GM19452 (cell line): ENCODE measurements at regions not wholly inside any gene's neighbourhood (a gene's known extent, or its start where the extent isn't known, plus 50 kb on each side); places are given as distances from the start of the nearest gene placed in this dataset.

Experiments
- ATAC-seq: cut with Tn5 transposase; IDR thresholded peaks from one replicate; pipeline ENCODE4 v1.9.1; 2021; ENCODE audit not compliant: unreplicated experiment

DNA sequence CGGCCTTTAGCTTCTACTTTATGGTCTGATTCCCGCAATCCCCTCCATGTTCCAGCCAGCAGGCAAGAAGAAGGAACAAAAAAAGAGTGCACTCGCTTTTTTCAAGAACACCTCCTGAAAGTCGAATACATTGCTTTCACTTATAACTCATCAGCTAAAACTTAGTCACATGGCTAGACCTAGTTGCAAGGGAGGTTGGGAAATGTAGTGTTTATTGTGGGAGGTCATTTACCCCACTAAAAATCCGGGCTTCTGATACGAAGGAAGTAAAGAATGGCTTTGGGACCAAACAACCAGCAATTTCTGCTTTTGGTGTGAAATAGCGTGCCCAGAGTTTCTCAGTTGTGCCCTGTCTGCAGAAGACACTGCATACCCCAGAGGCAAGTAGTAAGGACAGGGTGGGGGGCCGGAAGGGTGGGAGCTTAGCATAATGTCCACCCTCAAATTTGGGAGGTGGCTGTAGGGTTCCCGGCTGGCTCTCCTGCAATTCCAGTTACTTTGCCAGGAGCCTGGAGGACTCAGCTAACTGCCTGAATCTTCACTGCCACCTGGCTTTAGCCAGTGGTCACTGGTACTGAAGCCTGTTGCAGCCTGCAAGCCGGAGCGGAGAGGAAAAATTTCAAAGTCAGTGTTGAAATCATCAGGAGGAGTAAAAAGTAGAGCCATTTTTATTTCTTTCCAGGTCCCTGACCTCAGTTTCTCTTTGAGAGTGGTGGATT is 57.7 kb upstream of the F3 start:
- ATAC-seq, result no peak

DNA sequence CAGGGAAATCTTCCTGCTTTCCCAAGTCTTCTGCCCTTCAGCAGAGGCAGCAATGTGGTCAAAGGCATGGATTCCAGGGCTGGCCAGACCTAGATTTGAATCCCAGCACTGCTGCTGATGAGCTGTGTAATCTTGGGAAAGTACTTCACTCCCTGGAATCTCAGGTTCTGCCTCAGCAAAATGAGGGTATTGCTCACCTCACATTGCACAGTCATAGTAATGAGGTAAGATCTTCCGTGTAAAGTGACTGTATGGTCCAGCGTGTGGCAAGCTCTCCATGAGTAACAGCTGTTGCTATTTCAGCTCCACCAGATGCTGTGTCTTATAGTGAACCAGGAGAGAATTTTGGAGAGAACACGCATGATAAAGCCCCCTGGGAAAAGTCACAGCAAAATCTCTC is 56.1 kb upstream of the F3 start:
- no peak for ATAC-seq

DNA sequence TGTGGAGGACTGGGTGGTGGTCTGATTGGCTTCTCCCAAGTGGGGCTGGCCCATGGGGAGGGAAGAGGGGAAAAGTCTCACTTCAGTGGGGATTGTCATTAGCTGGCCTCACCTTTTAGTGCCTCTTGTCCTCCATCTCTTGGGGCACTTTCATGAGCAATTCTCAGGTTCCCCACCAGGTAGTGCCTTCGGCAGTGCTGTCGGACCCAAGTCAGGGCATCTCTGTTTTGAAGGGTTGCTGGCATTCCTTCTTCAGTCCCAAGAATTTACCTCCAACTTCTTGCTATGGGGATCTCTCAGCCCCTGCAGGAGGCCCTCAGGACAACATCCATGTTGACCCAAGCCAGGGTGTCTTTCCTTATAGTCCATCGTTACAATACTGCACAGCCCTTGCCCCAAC is 54.7 kb upstream of the F3 start:
- ATAC-seq, result no peak

DNA sequence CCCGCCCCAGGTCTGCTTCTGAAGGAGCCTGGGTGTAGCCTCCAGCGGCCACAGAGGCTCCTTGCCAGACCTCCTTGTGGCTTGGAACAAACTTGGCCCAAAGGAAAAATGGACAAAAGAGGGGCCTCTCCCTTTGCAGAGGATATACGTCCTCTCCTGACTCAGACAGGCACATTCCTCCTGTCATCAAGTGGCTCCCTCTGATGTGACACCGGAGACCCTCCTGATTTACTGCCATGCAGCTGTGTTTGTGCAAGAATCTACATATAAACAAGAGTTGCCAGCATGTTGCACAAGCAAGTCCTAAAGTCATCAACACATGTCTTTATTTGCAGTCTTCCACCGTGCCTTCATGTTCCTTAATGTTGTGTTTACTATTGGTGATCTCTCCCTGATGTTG is 54.1 kb upstream of the F3 start:
- no peak for ATAC-seq

DNA sequence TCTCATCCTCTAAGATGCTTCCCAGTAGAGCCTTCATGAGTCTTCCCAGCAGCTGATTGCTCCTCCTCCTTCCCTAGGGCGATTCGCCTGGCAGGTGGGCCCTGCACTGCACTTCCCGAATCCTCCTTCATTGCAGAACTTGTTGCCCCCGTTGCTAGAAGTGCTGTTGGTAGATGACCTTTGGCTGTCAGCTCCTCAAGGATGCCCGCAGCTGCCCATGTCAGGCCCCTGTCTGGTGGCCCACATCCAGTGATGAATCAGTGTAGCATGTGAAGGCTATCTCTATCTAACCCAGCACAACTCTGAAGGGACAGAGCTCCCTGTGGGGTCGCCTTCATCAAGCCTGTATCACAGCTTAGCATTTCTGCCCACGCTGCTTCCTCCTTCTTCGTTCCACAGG is 52.1 kb upstream of the F3 start:
- ATAC-seq, result no peak

DNA sequence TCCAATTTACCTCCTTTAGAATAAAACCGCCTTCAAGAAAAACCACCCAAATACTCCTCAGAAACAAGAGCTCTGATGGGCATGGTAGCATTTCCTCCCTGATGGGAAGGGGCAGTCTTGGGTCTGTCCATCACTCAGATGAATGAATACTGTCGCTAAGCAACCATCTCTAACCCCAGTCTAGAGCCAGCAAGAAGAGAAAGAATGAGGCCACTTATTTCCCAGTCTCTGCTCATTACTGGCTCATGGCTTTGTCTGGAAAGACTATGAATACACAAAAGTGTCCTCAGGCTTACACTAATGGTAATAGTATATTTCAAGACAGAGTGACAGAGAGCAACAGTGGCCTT is 51.0 kb upstream of the F3 start:
- ATAC-seq, result no peak

DNA sequence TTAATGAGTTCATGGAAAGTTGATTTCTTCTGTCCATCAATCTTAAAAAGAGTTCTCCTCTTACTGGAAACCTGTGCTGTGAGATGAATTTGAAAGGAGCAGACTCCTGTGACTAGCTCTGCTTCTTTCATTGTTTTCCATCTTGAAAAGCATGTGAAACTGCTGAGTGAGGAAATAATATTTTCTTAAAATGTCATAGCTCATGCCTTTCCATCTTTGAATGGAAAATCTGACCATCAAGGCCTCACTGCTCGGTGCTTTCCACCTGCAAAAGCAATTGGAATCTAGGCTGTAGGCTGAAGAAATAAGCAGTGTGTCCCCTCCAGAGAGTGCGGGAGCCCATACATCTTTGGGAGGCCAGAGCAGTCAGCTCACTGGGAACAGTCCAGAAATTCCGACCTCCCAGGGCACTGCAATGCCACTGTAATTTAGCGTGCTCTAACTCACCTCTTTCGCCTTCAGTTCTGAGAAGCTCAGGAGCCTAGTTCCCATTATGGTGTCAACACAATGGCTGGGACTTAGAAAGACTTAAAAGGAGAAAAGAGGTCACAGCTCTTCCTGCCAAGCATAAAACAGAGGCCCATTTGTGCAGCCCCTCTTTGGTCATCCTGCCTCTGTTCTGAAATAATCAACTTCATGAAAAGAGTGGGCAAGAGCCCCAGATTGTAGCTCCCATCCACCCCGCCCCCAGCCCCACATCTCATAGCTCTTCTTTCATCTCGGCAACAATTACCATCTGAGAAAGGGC is 50.4 kb upstream of the F3 start:
- no peak for ATAC-seq
